ENCODE measurements at regions not wholly inside any gene's neighbourhood (a gene's known extent, or its start where the extent isn't known, plus 50 kb on each side); places are given as distances from the start of the nearest gene placed in this dataset.

DNA sequence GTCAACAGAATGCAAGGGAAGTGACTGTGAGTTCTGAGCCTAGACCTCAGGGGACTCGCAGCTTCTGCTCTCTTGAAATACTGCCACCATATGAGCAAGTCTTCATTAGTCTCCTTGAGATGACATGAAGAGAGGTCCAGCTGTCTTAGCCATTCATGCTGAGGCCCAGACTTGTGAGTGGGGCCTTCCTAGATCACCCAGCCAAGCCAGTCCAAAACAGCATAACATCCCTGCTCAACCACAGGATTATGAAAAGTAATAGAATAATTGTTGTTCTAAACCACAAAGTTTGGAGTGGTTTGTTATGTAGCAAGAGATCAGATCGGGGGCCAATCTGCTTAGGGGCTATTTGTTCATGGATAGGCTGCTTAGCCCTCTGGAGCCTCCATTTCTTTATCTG, 54.9 kb upstream of the HTATIP2 start:
- TF ChIP-seq, protein P1, sequence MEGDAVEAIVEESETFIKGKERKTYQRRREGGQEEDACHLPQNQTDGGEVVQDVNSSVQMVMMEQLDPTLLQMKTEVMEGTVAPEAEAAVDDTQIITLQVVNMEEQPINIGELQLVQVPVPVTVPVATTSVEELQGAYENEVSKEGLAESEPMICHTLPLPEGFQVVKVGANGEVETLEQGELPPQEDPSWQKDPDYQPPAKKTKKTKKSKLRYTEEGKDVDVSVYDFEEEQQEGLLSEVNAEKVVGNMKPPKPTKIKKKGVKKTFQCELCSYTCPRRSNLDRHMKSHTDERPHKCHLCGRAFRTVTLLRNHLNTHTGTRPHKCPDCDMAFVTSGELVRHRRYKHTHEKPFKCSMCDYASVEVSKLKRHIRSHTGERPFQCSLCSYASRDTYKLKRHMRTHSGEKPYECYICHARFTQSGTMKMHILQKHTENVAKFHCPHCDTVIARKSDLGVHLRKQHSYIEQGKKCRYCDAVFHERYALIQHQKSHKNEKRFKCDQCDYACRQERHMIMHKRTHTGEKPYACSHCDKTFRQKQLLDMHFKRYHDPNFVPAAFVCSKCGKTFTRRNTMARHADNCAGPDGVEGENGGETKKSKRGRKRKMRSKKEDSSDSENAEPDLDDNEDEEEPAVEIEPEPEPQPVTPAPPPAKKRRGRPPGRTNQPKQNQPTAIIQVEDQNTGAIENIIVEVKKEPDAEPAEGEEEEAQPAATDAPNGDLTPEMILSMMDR (IDR thresholded peaks at IDR 0.05; ENCODE audit: low read length) = no peak
- no peak for TF ChIP-seq EZH2 (optimal IDR thresholded peaks at IDR 0.05; ENCODE audit: low read depth, low read length)

Data from MM.1S (cell line).